Body of pancreas (tissue), 4 donors: ENCODE measurements at regions not wholly inside any gene's neighbourhood (a gene's known extent, or its start where the extent isn't known, plus 50 kb on each side); places are given as distances from the start of the nearest gene placed in this dataset.

Experiments used
- ATAC-seq: fragments of 150-250 bp; one replicate; pipeline ENCODE4 v1.9.1; 2016
- DNase-seq, 4 donors: peaks; one replicate each; pipeline ENCODE4 v3.0.0-alpha.2; 2019
- H3K27ac ChIP-seq, 4 donors: fragments of 200-600 bp; sonication (generic); 1 replicate in 3 of 4; 2 replicates in 1 of 4; pipeline versions ENCODE4 v1.5.1 to v1.6.1; 2016 to 2019; ENCODE audit warnings: mild to moderate bottlenecking in 1 of 4, mixed read lengths in 1 of 4, moderate library complexity in 1 of 4
- H3K27me3 ChIP-seq, 2 donors: fragments of 200-600 bp; sonication (generic); one replicate each; pipeline ENCODE4 v1.6.0; 2016; ENCODE audit warnings: mild to moderate bottlenecking in 1 of 2
- H3K36me3 ChIP-seq, 2 donors: fragments of 200-600 bp; sonication (generic); replicated peaks in 1 of 2; 2 replicates each; pipeline ENCODE4 v1.5.1; 2016; ENCODE audit warnings: low read depth in 2 of 2; ENCODE audit not compliant: insufficient read depth in 1 of 2
- H3K4me1 ChIP-seq: fragments of 200-600 bp; sonication (generic); one replicate; pipeline ENCODE4 v1.6.0; 2016
- H3K4me3 ChIP-seq, 2 donors: fragments of 200-600 bp; sonication (generic); 1 replicate in 1 of 2; 2 replicates in 1 of 2; pipeline ENCODE4 v1.5.1; 2016 to 2019
- H3K9me3 ChIP-seq, 3 donors: fragments of 200-600 bp; sonication (generic); 1 replicate in 2 of 3; 2 replicates in 1 of 3; pipeline ENCODE4 v1.5.1; 2016
- POLR2A ChIP-seq, 3 donors: fragments of 450-650 bp; IDR thresholded peaks; one replicate each; pipeline ENCODE4 v1.6.1; 2016; ENCODE audit warnings: antibody characterized with exemption in 3 of 3, mild to moderate bottlenecking in 2 of 3
- WGBS, 2 donors: methylation state at CpG; one replicate each; pipeline ENCODE4 v1.1.5; 2017; 5-methylcytosine and 5-hydroxymethylcytosine counted together
- intact Hi-C: fragments of 100-400 bp; cut with DNase I; formaldehyde crosslinking; loops from one replicate; pipeline ENCODE4 v1.15.1; 2023
- TF ChIP-seq, protein P1 (sequence below), 7 experiments: fragments of 450-650 bp in 4 of 7; fragments of 200-600 bp in 3 of 7; sonication (generic) in 3 of 7; IDR thresholded peaks; one replicate each; pipeline ENCODE4 v1.5.1; 2016 to 2019; ENCODE audit warnings: antibody characterized with exemption in 7 of 7

DNA sequence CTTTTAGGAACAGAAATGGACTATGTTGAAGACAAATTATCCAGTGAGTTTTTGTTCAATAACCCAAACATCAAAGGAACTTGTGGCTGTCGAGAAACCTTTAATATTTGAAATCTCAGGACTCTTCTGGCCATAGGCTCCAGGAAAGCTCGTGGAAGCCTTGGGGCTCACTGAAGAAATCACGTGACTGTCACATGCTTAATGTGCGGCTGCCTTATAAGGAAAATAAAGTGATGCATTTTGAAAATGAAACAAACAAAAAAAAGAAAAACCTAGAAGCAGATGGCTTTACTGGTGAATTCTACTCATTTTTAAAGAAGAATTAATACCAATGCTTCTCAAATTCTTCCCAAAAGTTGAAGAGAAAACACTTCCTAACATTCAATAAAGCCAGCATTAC is 228.4 kb upstream of the RAB4A start:
- TF ChIP-seq, protein P1, sequence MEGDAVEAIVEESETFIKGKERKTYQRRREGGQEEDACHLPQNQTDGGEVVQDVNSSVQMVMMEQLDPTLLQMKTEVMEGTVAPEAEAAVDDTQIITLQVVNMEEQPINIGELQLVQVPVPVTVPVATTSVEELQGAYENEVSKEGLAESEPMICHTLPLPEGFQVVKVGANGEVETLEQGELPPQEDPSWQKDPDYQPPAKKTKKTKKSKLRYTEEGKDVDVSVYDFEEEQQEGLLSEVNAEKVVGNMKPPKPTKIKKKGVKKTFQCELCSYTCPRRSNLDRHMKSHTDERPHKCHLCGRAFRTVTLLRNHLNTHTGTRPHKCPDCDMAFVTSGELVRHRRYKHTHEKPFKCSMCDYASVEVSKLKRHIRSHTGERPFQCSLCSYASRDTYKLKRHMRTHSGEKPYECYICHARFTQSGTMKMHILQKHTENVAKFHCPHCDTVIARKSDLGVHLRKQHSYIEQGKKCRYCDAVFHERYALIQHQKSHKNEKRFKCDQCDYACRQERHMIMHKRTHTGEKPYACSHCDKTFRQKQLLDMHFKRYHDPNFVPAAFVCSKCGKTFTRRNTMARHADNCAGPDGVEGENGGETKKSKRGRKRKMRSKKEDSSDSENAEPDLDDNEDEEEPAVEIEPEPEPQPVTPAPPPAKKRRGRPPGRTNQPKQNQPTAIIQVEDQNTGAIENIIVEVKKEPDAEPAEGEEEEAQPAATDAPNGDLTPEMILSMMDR (IDR thresholded peaks at IDR 0.05): no peak
- no peak for TF ChIP-seq POLR2A (IDR thresholded peaks at IDR 0.05)
- H3K27ac ChIP-seq: no peak overlapping the region
- 59 to 92% methylated on average over 4 of the region's 4 CpGs for WGBS, 2 donors
- no peak overlapping the region for H3K4me3 ChIP-seq
- no peak for DNase-seq
- H3K27me3 ChIP-seq: no peaks in the 10 kb centered on the region
- no peaks in the 10 kb centered on the region for H3K36me3 ChIP-seq
- ATAC-seq: no peak
- intact Hi-C loops: no loop called here
- no peaks in the 10 kb centered on the region for H3K4me1 ChIP-seq
- no peaks in the 10 kb centered on the region for H3K9me3 ChIP-seq

DNA sequence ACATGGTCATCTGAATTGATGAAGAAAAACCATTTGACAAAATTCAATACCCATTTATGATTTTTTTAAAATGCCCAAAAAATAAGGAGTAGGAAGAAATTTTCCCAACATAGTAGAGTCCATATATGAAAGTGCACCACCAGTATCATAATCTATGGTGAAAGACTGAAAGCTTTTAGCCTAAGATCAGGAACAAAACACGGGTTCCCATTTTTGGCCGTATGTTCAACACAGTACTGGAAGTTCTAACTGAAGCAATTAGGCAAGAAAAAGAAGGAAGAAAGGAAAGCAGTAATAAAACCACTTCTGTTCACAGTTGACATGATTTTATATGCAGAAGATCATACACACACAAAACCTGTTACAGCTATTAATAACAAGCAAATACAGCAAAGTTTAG is 227.8 kb upstream of the RAB4A start:
- H3K4me3 ChIP-seq: no peak overlapping the region
- 62 to 69% methylated on average over 2 of the region's 2 CpGs for WGBS, 2 donors
- no peaks in the 10 kb centered on the region for H3K4me1 ChIP-seq
- intact Hi-C loops: no loop called here
- no peaks in the 10 kb centered on the region for H3K9me3 ChIP-seq
- TF ChIP-seq POLR2A (IDR thresholded peaks at IDR 0.05): no peak
- TF ChIP-seq, protein P1 (IDR thresholded peaks at IDR 0.05): no peak
- DNase-seq: no peak
- no peaks in the 10 kb centered on the region for H3K27me3 ChIP-seq
- no peak for ATAC-seq
- no peaks in the 10 kb centered on the region for H3K36me3 ChIP-seq
- no peak overlapping the region for H3K27ac ChIP-seq

DNA sequence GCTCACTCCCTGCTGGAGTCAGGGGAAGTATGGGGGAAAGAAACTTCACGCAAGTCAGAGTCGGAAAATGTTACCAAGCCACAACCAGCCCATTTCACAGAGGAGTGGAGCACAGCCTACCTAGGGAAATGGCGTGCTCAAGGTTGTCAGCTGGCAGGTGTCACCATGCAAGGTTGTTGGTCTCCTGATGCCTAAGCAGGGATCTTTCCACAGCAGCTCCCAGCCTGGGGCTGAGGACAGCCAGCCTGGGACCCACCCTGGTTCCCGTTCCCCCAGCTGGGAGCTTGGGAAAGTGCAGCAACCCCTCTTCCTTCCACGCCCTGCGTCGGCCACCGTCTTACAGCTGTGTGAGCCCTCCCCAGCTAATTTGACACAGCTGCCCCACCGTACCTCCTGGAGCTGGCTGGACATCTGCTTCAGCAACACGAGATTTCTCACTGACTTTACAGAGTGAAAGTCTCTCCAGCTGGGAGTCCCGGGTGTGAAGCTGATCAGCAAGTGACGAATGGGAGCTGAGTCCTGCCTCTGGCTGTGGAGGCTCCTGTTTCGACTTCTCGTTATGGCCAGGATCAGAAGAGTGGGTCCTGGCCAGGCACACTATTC is 224.6 kb upstream of the RAB4A start:
- TF ChIP-seq POLR2A (IDR thresholded peaks at IDR 0.05): no peak
- TF ChIP-seq, protein P1 (IDR thresholded peaks at IDR 0.05): no peak

DNA sequence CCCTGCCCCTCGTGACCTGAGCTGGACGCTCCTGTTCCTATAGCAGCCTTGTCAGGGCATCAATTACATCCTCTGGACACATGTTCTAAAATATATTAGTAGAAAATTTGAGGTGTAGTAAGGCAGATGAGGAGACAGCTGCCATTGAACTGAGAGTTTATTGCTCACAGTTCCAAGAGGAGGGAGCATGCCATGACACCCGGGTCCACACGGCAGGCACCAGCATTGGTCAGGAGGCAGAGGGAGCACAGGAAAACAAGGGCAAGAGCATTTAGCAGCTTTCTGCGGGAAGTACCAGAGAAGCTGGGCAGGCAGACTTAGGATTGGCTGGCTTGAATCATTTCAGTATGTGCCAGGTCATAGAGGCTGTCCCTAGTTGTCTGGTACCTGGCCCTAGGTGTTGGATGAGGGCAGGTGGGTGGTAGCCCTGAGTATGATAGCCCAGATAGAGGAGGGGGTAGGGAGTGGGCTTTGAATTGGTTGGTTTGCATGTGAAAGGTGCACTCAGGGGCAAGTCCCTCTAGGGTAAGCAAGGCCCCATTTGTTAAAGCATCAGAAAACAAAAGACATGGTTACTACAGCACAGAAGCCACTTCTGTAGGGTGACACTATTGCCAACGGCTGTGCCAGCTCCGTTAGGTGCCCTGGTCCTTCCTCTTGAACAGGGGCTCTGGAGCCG is 223.6 kb upstream of the RAB4A start:
- Histone ChIP-seq H3K4me3 (no peak overlapping the region), H3K36me3 (no peaks in the 10 kb centered on the region), H3K27ac (no peak overlapping the region), H3K4me1 (no peaks in the 10 kb centered on the region), H3K27me3 (no peaks in the 10 kb centered on the region), H3K9me3 (no peaks in the 10 kb centered on the region)
- TF ChIP-seq, protein P1 (IDR thresholded peaks at IDR 0.05): no peak
- TF ChIP-seq POLR2A (IDR thresholded peaks at IDR 0.05): no peak
- ATAC-seq: no peak
- no peak for DNase-seq
- WGBS, 2 donors: 85 to 89% methylated on average over 8 of the region's 8 CpGs
- intact Hi-C loops: no loop called here

More for the DNA sequence above, 224.6 kb upstream of the RAB4A start:
- Histone ChIP-seq H3K27me3 (no peaks in the 10 kb centered on the region), H3K4me3 (no peak overlapping the region), H3K9me3 (no peaks in the 10 kb centered on the region), H3K36me3 (no peaks in the 10 kb centered on the region), H3K4me1 (no peaks in the 10 kb centered on the region), H3K27ac (no peak overlapping the region)
- WGBS, 2 donors: 71 to 80% methylated on average over 13 to 14 of the region's 14 CpGs
- intact Hi-C loops: no loop called here
- ATAC-seq: no peak
- DNase-seq: no peak
